ENCODE measurements at regions not wholly inside any gene's neighbourhood (a gene's known extent, or its start where the extent isn't known, plus 50 kb on each side); places are given as distances from the start of the nearest gene placed in this dataset.

- Mint-ChIP-seq H3K27ac (no peak overlapping the region), H3K27me3 (peaks cover 0 to 20% (median 5%) of the 10 kb centered on the region in 5 donors), H3K4me1 (no peaks in the 10 kb centered on the region), H3K36me3 (no peaks in the 10 kb centered on the region), H3K9me3 (peaks cover 0 to 3% (median 0%) of the 10 kb centered on the region in 11 donors), H3K4me3 (no peak overlapping the region)
- Histone ChIP-seq H3K27ac (ENCODE audit: low read depth, low read length) (no peak overlapping the region), H3K36me3 (ENCODE audit: control insufficient read depth in 2 of 3, insufficient read depth in 3 of 3, low read length in 3 of 3) (no peaks in the 10 kb centered on the region), H3K27me3 (ENCODE audit: control insufficient read depth in 2 of 2, insufficient read depth in 2 of 2, low read length in 2 of 2) (no peaks in the 10 kb centered on the region), H3K4me1 (ENCODE audit: control insufficient read depth in 2 of 2, insufficient read depth in 2 of 2, low read length in 2 of 2) (no peaks in the 10 kb centered on the region), H3K4me3 (ENCODE audit: low read length) (no peak overlapping the region), H3K9me3 (ENCODE audit: control insufficient read depth in 2 of 3, low read length in 3 of 3) (no peaks in the 10 kb centered on the region)
- intact Hi-C loops (cut with micrococcal nuclease): no loop called here
- CTCF ChIA-PET: no interaction called here
- ATAC-seq (no peak), DNase-seq (no peak)
- POLR2A ChIA-PET: no interaction called here
Measured at GRCh38 chr4:3649491-3649890, 116.7 kb upstream of the ADRA2C start.

GRCh38 chr4:3648731-3649130 lies 116.5 kb upstream of the LRPAP1 start:
- intact Hi-C loops (cut with micrococcal nuclease): no loop called here
- ATAC-seq: no peak
- Mint-ChIP-seq H3K4me1 (no peaks in the 10 kb centered on the region), H3K27me3 (peaks cover 0 to 21% (median 5%) of the 10 kb centered on the region in 5 donors), H3K9me3 (peaks cover 0 to 3% (median 0%) of the 10 kb centered on the region in 11 donors), H3K27ac (no peak overlapping the region), H3K4me3 (no peak overlapping the region), H3K36me3 (no peaks in the 10 kb centered on the region)
- Histone ChIP-seq H3K9me3 (ENCODE audit: control insufficient read depth in 2 of 3, low read length in 3 of 3) (no peaks in the 10 kb centered on the region), H3K27me3 (ENCODE audit: control insufficient read depth in 2 of 2, insufficient read depth in 2 of 2, low read length in 2 of 2) (no peaks in the 10 kb centered on the region), H3K36me3 (ENCODE audit: control insufficient read depth in 2 of 3, insufficient read depth in 3 of 3, low read length in 3 of 3) (no peaks in the 10 kb centered on the region), H3K4me1 (ENCODE audit: control insufficient read depth in 2 of 2, insufficient read depth in 2 of 2, low read length in 2 of 2) (no peaks in the 10 kb centered on the region), H3K4me3 (ENCODE audit: low read length) (no peak overlapping the region), H3K27ac (ENCODE audit: low read depth, low read length) (no peak overlapping the region)
- DNase-seq: no peak
- CTCF ChIA-PET: no interaction called here
- POLR2A ChIA-PET: no interaction called here

GRCh38 chr4:3648195-3648594 lies 116.0 kb upstream of the LRPAP1 start:
- ATAC-seq (no peak), DNase-seq (no peak)
- Histone ChIP-seq H3K4me3 (ENCODE audit: low read length) (no peak overlapping the region), H3K4me1 (ENCODE audit: control insufficient read depth in 2 of 2, insufficient read depth in 2 of 2, low read length in 2 of 2) (no peaks in the 10 kb centered on the region), H3K9me3 (ENCODE audit: control insufficient read depth in 2 of 3, low read length in 3 of 3) (no peaks in the 10 kb centered on the region), H3K36me3 (ENCODE audit: control insufficient read depth in 2 of 3, insufficient read depth in 3 of 3, low read length in 3 of 3) (no peaks in the 10 kb centered on the region), H3K27ac (ENCODE audit: low read depth, low read length) (no peak overlapping the region), H3K27me3 (ENCODE audit: control insufficient read depth in 2 of 2, insufficient read depth in 2 of 2, low read length in 2 of 2) (no peaks in the 10 kb centered on the region)
- ChIA-PET POLR2A (no interaction called here), CTCF (no interaction called here)
- no peak overlapping the region for H3K27ac Mint-ChIP-seq
- intact Hi-C loops (cut with micrococcal nuclease): no loop called here
- no peaks in the 10 kb centered on the region for H3K4me1 Mint-ChIP-seq
- H3K9me3 Mint-ChIP-seq: peaks cover 0 to 3% (median 0%) of the 10 kb centered on the region in 11 donors
- H3K27me3 Mint-ChIP-seq: peaks cover 0 to 21% (median 5%) of the 10 kb centered on the region in 5 donors
- H3K4me3 Mint-ChIP-seq: no peak overlapping the region
- H3K36me3 Mint-ChIP-seq: no peaks in the 10 kb centered on the region

GRCh38 chr4:3647421-3647820 lies 115.2 kb upstream of the LRPAP1 start:
- no peak for DNase-seq
- no peaks in the 10 kb centered on the region for H3K4me1 ChIP-seq (ENCODE audit: control insufficient read depth in 2 of 2, insufficient read depth in 2 of 2, low read length in 2 of 2)
- H3K27me3 ChIP-seq (ENCODE audit: control insufficient read depth in 2 of 2, insufficient read depth in 2 of 2, low read length in 2 of 2): no peaks in the 10 kb centered on the region
- ChIA-PET CTCF (no interaction called here), POLR2A (no interaction called here)
- no peak for ATAC-seq
- Mint-ChIP-seq H3K9me3 (peaks cover 0 to 3% (median 0%) of the 10 kb centered on the region in 11 donors), H3K36me3 (no peaks in the 10 kb centered on the region), H3K27ac (no peak overlapping the region), H3K4me3 (no peak overlapping the region), H3K27me3 (peaks cover 0 to 19% (median 5%) of the 10 kb centered on the region in 5 donors), H3K4me1 (no peaks in the 10 kb centered on the region)
- H3K4me3 ChIP-seq (ENCODE audit: low read length): no peak overlapping the region
- H3K36me3 ChIP-seq (ENCODE audit: control insufficient read depth in 2 of 3, insufficient read depth in 3 of 3, low read length in 3 of 3): no peaks in the 10 kb centered on the region
- intact Hi-C loops (cut with micrococcal nuclease): no loop called here
- H3K27ac ChIP-seq (ENCODE audit: low read depth, low read length): no peak overlapping the region
- no peaks in the 10 kb centered on the region for H3K9me3 ChIP-seq (ENCODE audit: control insufficient read depth in 2 of 3, low read length in 3 of 3)

- H3K36me3 ChIP-seq (ENCODE audit: control insufficient read depth in 2 of 3, insufficient read depth in 3 of 3, low read length in 3 of 3): no peaks in the 10 kb centered on the region
- no peak overlapping the region for H3K27ac ChIP-seq (ENCODE audit: low read depth, low read length)
- intact Hi-C loops (cut with micrococcal nuclease): no loop called here
- POLR2A ChIA-PET: no interaction called here
- Mint-ChIP-seq H3K36me3 (no peaks in the 10 kb centered on the region), H3K9me3 (peaks cover 0 to 4% (median 0%) of the 10 kb centered on the region in 11 donors), H3K4me3 (no peak overlapping the region), H3K27ac (no peak overlapping the region), H3K27me3 (peaks cover 0 to 18% (median 8%) of the 10 kb centered on the region in 5 donors), H3K4me1 (no peaks in the 10 kb centered on the region)
- ATAC-seq: no peak
- no peaks in the 10 kb centered on the region for H3K9me3 ChIP-seq (ENCODE audit: control insufficient read depth in 2 of 3, low read length in 3 of 3)
- H3K4me3 ChIP-seq (ENCODE audit: low read length): no peak overlapping the region
- no peaks in the 10 kb centered on the region for H3K27me3 ChIP-seq (ENCODE audit: control insufficient read depth in 2 of 2, insufficient read depth in 2 of 2, low read length in 2 of 2)
- no peaks in the 10 kb centered on the region for H3K4me1 ChIP-seq (ENCODE audit: control insufficient read depth in 2 of 2, insufficient read depth in 2 of 2, low read length in 2 of 2)
- DNase-seq: no peak
- CTCF ChIA-PET: no interaction called here
Measured at GRCh38 chr4:3645711-3646679, 113.8 kb upstream of the LRPAP1 start.

GRCh38 chr4:3644849-3645627 lies 112.8 kb upstream of the LRPAP1 start:
- no peak for DNase-seq
- Histone ChIP-seq H3K27ac (ENCODE audit: low read depth, low read length) (no peak overlapping the region), H3K4me3 (ENCODE audit: low read length) (no peak overlapping the region), H3K36me3 (ENCODE audit: control insufficient read depth in 2 of 3, insufficient read depth in 3 of 3, low read length in 3 of 3) (no peaks in the 10 kb centered on the region), H3K27me3 (ENCODE audit: control insufficient read depth in 2 of 2, insufficient read depth in 2 of 2, low read length in 2 of 2) (no peaks in the 10 kb centered on the region), H3K9me3 (ENCODE audit: control insufficient read depth in 2 of 3, low read length in 3 of 3) (no peaks in the 10 kb centered on the region), H3K4me1 (ENCODE audit: control insufficient read depth in 2 of 2, insufficient read depth in 2 of 2, low read length in 2 of 2) (no peaks in the 10 kb centered on the region)
- peaks cover 0 to 14% (median 7%) of the 10 kb centered on the region in 5 donors for H3K27me3 Mint-ChIP-seq
- peaks cover 0 to 2% (median 0%) of the 10 kb centered on the region in 11 donors for H3K9me3 Mint-ChIP-seq
- H3K36me3 Mint-ChIP-seq: no peaks in the 10 kb centered on the region
- intact Hi-C loops (cut with micrococcal nuclease): no loop called here
- ATAC-seq: no peak
- ChIA-PET CTCF (no interaction called here), POLR2A (no interaction called here)
- no peak overlapping the region for H3K4me3 Mint-ChIP-seq
- H3K4me1 Mint-ChIP-seq: no peaks in the 10 kb centered on the region
- no peak overlapping the region for H3K27ac Mint-ChIP-seq

Data from naive thymus-derived CD4-positive, alpha-beta T cell (primary cell).